ENCODE measurements at regions not wholly inside any gene's neighbourhood (a gene's known extent, or its start where the extent isn't known, plus 50 kb on each side); places are given as distances from the start of the nearest gene placed in this dataset.
"Not testable (repeated sequence)": the region's sequence is repeated elsewhere in the genome, so short reads cannot be mapped to it uniquely, and the experiment has no call there.

DNA sequence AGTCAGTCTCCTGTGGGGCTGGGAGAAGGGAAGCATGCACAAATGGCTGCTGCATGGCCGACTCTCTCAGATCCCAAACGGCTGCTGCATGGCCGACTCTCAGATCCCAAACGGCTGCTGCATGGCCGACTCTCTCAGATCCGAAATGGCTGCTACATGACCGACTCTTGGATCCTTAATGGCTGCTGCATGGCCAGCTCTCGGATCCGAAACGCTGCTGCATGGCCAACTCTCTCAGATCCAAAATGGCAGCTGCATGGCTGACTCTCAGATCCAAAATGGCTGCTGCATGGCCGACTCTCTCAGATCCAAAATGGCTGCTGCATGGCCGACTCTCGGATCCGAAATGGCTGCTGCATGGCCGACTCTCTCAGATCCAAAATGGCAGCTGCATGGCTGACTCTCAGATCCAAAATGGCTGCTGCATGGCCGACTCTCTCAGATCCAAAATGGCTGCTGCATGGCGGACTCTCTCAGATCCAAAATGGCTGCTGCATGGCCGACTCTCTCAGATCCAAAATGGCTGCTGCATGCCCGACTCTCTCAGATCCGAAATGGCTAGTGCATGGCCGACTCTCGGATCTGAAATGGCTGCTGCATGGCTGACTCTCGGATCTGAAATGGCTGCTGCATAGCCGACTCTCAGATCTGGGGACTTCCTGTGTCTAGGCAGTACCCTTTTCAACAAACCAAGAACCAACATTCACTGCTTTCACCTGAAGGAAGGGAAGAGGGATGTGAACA lies 284.8 kb upstream of the SMIM21 start:
- not testable (repeated sequence) for H3K27me3 ChIP-seq (ENCODE audit: control insufficient read depth in 5 of 5, insufficient read depth in 4 of 5, low read length in 5 of 5)

GRCh38 chr18:75700561-75700960 lies 273.1 kb upstream of the SMIM21 start:
- no peaks in the 10 kb centered on the region for H3K4me1 ChIP-seq (ENCODE audit: control insufficient read depth in 5 of 5, insufficient read depth in 5 of 5, low read length in 5 of 5)
- H3K9me3 ChIP-seq (ENCODE audit: control insufficient read depth in 5 of 5, low read length in 5 of 5) = peaks cover 0 to 7% (median 4%) of the 10 kb centered on the region in 5 donors
- H3K4me3 ChIP-seq (ENCODE audit: low read depth in 1 of 5, low read length in 5 of 5) = no peak overlapping the region
- H3K36me3 ChIP-seq (ENCODE audit: control insufficient read depth in 5 of 5, insufficient read depth in 5 of 5, low read length in 5 of 5) = no peaks in the 10 kb centered on the region
- no peaks in the 10 kb centered on the region for H3K27me3 ChIP-seq (ENCODE audit: control insufficient read depth in 5 of 5, insufficient read depth in 4 of 5, low read length in 5 of 5)
- H3K27ac ChIP-seq (ENCODE audit: low read depth, low read length) = no peak overlapping the region
- H3K9ac ChIP-seq (ENCODE audit: low read length in 5 of 5) = no peak overlapping the region

More for the DNA sequence above, 284.8 kb upstream of the SMIM21 start:
- not testable (repeated sequence) for H3K9ac ChIP-seq (ENCODE audit: low read length in 5 of 5); H3K27ac ChIP-seq (ENCODE audit: low read depth, low read length); H3K9me3 ChIP-seq (ENCODE audit: control insufficient read depth in 5 of 5, low read length in 5 of 5); H3K4me3 ChIP-seq (ENCODE audit: low read depth in 1 of 5, low read length in 5 of 5); H3K4me1 ChIP-seq (ENCODE audit: control insufficient read depth in 5 of 5, insufficient read depth in 5 of 5, low read length in 5 of 5); H3K36me3 ChIP-seq (ENCODE audit: control insufficient read depth in 5 of 5, insufficient read depth in 5 of 5, low read length in 5 of 5)

DNA sequence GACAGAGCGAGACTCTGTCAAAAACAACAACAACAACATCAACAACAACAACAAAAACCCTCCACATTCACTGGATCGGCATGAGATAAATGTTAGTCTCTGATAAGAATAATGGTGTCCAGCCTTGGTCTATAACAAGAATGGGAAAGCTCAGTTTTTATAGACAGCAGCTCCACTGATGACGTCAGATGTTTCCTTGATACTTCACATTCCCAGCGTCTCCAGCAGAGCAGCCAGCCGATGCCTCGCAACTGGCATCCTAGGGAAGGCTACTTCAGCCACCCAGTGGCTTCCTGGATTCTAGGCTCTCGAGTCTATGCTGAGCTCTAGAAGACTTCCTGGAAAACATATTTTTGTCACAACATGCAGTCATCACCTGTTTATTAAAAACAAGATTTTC lies 271.4 kb upstream of the SMIM21 start:
- Histone ChIP-seq H3K27me3 (ENCODE audit: control insufficient read depth in 5 of 5, insufficient read depth in 4 of 5, low read length in 5 of 5) (no peaks in the 10 kb centered on the region), H3K27ac (ENCODE audit: low read depth, low read length) (no peak overlapping the region), H3K9me3 (ENCODE audit: control insufficient read depth in 5 of 5, low read length in 5 of 5) (peaks cover 0 to 7% (median 4%) of the 10 kb centered on the region in 5 donors), H3K4me3 (ENCODE audit: low read depth in 1 of 5, low read length in 5 of 5) (no peak overlapping the region), H3K9ac (ENCODE audit: low read length in 5 of 5) (no peak overlapping the region), H3K4me1 (ENCODE audit: control insufficient read depth in 5 of 5, insufficient read depth in 5 of 5, low read length in 5 of 5) (peaks cover 0 to 1% (median 0%) of the 10 kb centered on the region in 5 donors), H3K36me3 (ENCODE audit: control insufficient read depth in 5 of 5, insufficient read depth in 5 of 5, low read length in 5 of 5) (no peaks in the 10 kb centered on the region)

- no peak overlapping the region for H3K27ac ChIP-seq (ENCODE audit: low read depth, low read length)
Measured at GRCh38 chr18:75697493-75697892, 270.0 kb upstream of the SMIM21 start.

DNA sequence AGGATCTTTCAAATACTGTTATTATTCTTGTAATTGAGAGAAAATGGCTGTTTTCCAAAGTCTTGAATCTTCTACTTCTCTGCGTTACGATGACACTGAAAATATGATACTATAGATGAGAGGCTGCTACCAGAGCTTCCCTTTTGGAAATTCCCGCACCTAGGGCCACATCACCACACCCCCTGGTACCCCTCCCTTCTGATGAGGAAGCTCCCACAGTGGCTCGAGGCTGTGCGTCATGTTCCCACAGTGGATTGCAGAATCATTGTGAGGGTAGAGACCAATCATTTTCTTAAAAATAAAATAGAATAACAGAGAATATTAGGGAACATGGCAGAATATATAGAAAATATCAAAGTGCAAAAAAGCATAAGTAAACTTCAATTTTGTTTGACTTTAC lies 268.9 kb upstream of the SMIM21 start:
- Histone ChIP-seq H3K4me3 (ENCODE audit: low read depth in 1 of 5, low read length in 5 of 5) (no peak overlapping the region), H3K9me3 (ENCODE audit: control insufficient read depth in 5 of 5, low read length in 5 of 5) (no peaks in the 10 kb centered on the region), H3K9ac (ENCODE audit: low read length in 5 of 5) (no peak overlapping the region), H3K27me3 (ENCODE audit: control insufficient read depth in 5 of 5, insufficient read depth in 4 of 5, low read length in 5 of 5) (no peaks in the 10 kb centered on the region), H3K36me3 (ENCODE audit: control insufficient read depth in 5 of 5, insufficient read depth in 5 of 5, low read length in 5 of 5) (no peaks in the 10 kb centered on the region), H3K4me1 (ENCODE audit: control insufficient read depth in 5 of 5, insufficient read depth in 5 of 5, low read length in 5 of 5) (peaks cover 0 to 2% (median 0%) of the 10 kb centered on the region in 5 donors), H3K27ac (ENCODE audit: low read depth, low read length) (no peak overlapping the region)

More at GRCh38 chr18:75697493-75697892, 270.0 kb upstream of the SMIM21 start:
- Histone ChIP-seq H3K9ac (ENCODE audit: low read length in 5 of 5) (no peak overlapping the region), H3K27me3 (ENCODE audit: control insufficient read depth in 5 of 5, insufficient read depth in 4 of 5, low read length in 5 of 5) (no peaks in the 10 kb centered on the region), H3K4me3 (ENCODE audit: low read depth in 1 of 5, low read length in 5 of 5) (no peak overlapping the region), H3K36me3 (ENCODE audit: control insufficient read depth in 5 of 5, insufficient read depth in 5 of 5, low read length in 5 of 5) (no peaks in the 10 kb centered on the region), H3K9me3 (ENCODE audit: control insufficient read depth in 5 of 5, low read length in 5 of 5) (peaks cover 0 to 3% (median 0%) of the 10 kb centered on the region in 5 donors), H3K4me1 (ENCODE audit: control insufficient read depth in 5 of 5, insufficient read depth in 5 of 5, low read length in 5 of 5) (peaks cover 0 to 2% (median 0%) of the 10 kb centered on the region in 5 donors)

DNA sequence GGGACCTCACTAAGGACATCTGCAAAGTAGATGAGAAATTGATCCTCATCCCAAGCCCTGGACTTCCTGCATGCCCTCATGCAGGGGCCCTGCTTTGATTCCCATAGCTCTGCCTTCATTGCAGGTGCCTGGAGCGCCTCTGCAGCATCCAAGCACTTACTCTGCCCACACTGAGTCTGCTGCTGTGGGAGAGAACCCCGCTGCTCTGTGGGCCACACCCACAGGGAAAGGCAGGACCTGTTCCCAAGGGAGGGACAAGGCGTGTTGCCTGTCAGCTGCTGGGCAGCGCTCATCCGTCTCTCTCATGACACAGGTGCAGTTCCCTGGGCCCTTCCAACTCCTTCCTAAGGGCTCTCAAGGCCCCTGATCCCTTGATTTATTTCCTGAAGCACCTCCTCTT lies 266.8 kb upstream of the SMIM21 start:
- no peak overlapping the region for H3K9ac ChIP-seq (ENCODE audit: low read length in 5 of 5)
- no peaks in the 10 kb centered on the region for H3K27me3 ChIP-seq (ENCODE audit: control insufficient read depth in 5 of 5, insufficient read depth in 4 of 5, low read length in 5 of 5)
- no peak overlapping the region for H3K4me3 ChIP-seq (ENCODE audit: low read depth in 1 of 5, low read length in 5 of 5)
- no peak overlapping the region for H3K27ac ChIP-seq (ENCODE audit: low read depth, low read length)
- no peaks in the 10 kb centered on the region for H3K9me3 ChIP-seq (ENCODE audit: control insufficient read depth in 5 of 5, low read length in 5 of 5)
- H3K4me1 ChIP-seq (ENCODE audit: control insufficient read depth in 5 of 5, insufficient read depth in 5 of 5, low read length in 5 of 5) = peaks cover 0 to 2% (median 0%) of the 10 kb centered on the region in 5 donors
- no peaks in the 10 kb centered on the region for H3K36me3 ChIP-seq (ENCODE audit: control insufficient read depth in 5 of 5, insufficient read depth in 5 of 5, low read length in 5 of 5)

GRCh38 chr18:75691483-75691882 lies 264.0 kb upstream of the SMIM21 start:
- Histone ChIP-seq H3K27ac (ENCODE audit: low read depth, low read length) (no peak overlapping the region), H3K27me3 (ENCODE audit: control insufficient read depth in 5 of 5, insufficient read depth in 4 of 5, low read length in 5 of 5) (no peaks in the 10 kb centered on the region), H3K4me1 (ENCODE audit: control insufficient read depth in 5 of 5, insufficient read depth in 5 of 5, low read length in 5 of 5) (peaks cover 0 to 2% (median 0%) of the 10 kb centered on the region in 5 donors), H3K36me3 (ENCODE audit: control insufficient read depth in 5 of 5, insufficient read depth in 5 of 5, low read length in 5 of 5) (no peaks in the 10 kb centered on the region), H3K9ac (ENCODE audit: low read length in 5 of 5) (no peak overlapping the region), H3K9me3 (ENCODE audit: control insufficient read depth in 5 of 5, low read length in 5 of 5) (no peaks in the 10 kb centered on the region), H3K4me3 (ENCODE audit: low read depth in 1 of 5, low read length in 5 of 5) (no peak overlapping the region)

GRCh38 chr18:75690283-75690682 lies 262.8 kb upstream of the SMIM21 start:
- H3K4me1 ChIP-seq (ENCODE audit: control insufficient read depth in 5 of 5, insufficient read depth in 5 of 5, low read length in 5 of 5); H3K27ac ChIP-seq (ENCODE audit: low read depth, low read length); H3K9me3 ChIP-seq (ENCODE audit: control insufficient read depth in 5 of 5, low read length in 5 of 5): not testable (repeated sequence)

DNA sequence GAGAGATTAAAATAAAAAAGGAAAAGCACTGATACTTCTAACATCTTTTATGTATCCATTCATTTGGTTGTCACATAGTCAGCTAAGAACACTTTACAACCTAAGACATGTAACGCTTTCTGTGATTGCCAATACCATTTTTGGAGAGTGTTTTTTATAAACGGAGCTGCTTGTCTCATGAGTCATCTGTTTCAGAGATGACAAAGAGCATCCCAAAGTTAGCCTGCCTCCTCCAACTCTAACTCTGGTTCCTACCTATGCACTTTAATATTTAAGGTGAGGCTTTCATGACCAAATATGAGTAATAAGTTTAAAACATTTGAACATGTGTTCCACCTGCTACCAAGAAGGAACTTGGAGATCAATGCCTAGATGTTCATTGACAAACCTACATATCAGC lies 260.1 kb upstream of the SMIM21 start:
- no peak overlapping the region for H3K4me3 ChIP-seq (ENCODE audit: low read depth in 1 of 5, low read length in 5 of 5)
- H3K9me3 ChIP-seq (ENCODE audit: control insufficient read depth in 5 of 5, low read length in 5 of 5) = no peaks in the 10 kb centered on the region
- no peak overlapping the region for H3K27ac ChIP-seq (ENCODE audit: low read depth, low read length)
- H3K9ac ChIP-seq (ENCODE audit: low read length in 5 of 5) = no peak overlapping the region
- no peaks in the 10 kb centered on the region for H3K27me3 ChIP-seq (ENCODE audit: control insufficient read depth in 5 of 5, insufficient read depth in 4 of 5, low read length in 5 of 5)
- H3K4me1 ChIP-seq (ENCODE audit: control insufficient read depth in 5 of 5, insufficient read depth in 5 of 5, low read length in 5 of 5) = no peaks in the 10 kb centered on the region
- H3K36me3 ChIP-seq (ENCODE audit: control insufficient read depth in 5 of 5, insufficient read depth in 5 of 5, low read length in 5 of 5) = no peaks in the 10 kb centered on the region

More at GRCh38 chr18:75690283-75690682, 262.8 kb upstream of the SMIM21 start:
- H3K27me3 ChIP-seq (ENCODE audit: control insufficient read depth in 5 of 5, insufficient read depth in 4 of 5, low read length in 5 of 5); H3K9ac ChIP-seq (ENCODE audit: low read length in 5 of 5); H3K36me3 ChIP-seq (ENCODE audit: control insufficient read depth in 5 of 5, insufficient read depth in 5 of 5, low read length in 5 of 5); H3K4me3 ChIP-seq (ENCODE audit: low read depth in 1 of 5, low read length in 5 of 5): not testable (repeated sequence)

- peaks cover 0 to 4% (median 0%) of the 10 kb centered on the region in 5 donors for H3K4me1 ChIP-seq (ENCODE audit: control insufficient read depth in 5 of 5, insufficient read depth in 5 of 5, low read length in 5 of 5)
- H3K27ac ChIP-seq (ENCODE audit: low read depth, low read length) = no peak overlapping the region
- H3K9me3 ChIP-seq (ENCODE audit: control insufficient read depth in 5 of 5, low read length in 5 of 5) = no peaks in the 10 kb centered on the region
- no peak overlapping the region for H3K4me3 ChIP-seq (ENCODE audit: low read depth in 1 of 5, low read length in 5 of 5)
- peaks cover 0 to 6% (median 0%) of the 10 kb centered on the region in 5 donors for H3K27me3 ChIP-seq (ENCODE audit: control insufficient read depth in 5 of 5, insufficient read depth in 4 of 5, low read length in 5 of 5)
- no peak overlapping the region for H3K9ac ChIP-seq (ENCODE audit: low read length in 5 of 5)
- no peaks in the 10 kb centered on the region for H3K36me3 ChIP-seq (ENCODE audit: control insufficient read depth in 5 of 5, insufficient read depth in 5 of 5, low read length in 5 of 5)
Measured at GRCh38 chr18:75683426-75683825, 255.9 kb upstream of the SMIM21 start.
